Fibroblast of skin of right biceps (primary cell): ENCODE measurements at regions not wholly inside any gene's neighbourhood (a gene's known extent, or its start where the extent isn't known, plus 50 kb on each side); places are given as distances from the start of the nearest gene placed in this dataset.
"Not testable (repeated sequence)": the region's sequence is repeated elsewhere in the genome, so short reads cannot be mapped to it uniquely, and the experiment has no call there.

Experiments
- DNase-seq: peaks from one replicate; pipeline ENCODE4 v3.0.0-alpha.2; 2013

- no peak for DNase-seq
Observed at GRCh38 chr15:72864681-72865080, 81.1 kb upstream of the ADPGK start.

- no peak for DNase-seq
Observed at GRCh38 chr15:72861354-72861910, 77.9 kb upstream of the ADPGK start.

DNA sequence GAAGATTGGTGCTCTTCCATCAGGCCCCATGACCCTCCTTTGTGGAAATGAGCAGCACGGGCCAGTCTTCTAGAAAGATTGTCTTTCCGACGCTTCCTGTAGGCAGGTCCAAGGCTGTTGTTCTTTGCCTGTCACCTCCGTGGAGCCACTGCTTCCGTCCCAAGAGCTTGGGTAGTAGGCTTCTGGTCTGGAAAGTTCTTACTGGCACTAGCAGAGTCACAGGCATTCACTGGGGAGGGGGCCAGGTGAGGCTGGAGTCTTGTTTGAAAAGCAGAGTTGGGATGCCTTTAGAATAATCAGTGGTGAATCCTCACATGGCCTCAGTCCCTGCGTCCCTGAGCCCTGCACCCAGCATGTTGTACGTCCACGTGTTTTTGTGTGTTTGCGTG is 76.2 kb upstream of the ADPGK start:
- no peak for DNase-seq

DNA sequence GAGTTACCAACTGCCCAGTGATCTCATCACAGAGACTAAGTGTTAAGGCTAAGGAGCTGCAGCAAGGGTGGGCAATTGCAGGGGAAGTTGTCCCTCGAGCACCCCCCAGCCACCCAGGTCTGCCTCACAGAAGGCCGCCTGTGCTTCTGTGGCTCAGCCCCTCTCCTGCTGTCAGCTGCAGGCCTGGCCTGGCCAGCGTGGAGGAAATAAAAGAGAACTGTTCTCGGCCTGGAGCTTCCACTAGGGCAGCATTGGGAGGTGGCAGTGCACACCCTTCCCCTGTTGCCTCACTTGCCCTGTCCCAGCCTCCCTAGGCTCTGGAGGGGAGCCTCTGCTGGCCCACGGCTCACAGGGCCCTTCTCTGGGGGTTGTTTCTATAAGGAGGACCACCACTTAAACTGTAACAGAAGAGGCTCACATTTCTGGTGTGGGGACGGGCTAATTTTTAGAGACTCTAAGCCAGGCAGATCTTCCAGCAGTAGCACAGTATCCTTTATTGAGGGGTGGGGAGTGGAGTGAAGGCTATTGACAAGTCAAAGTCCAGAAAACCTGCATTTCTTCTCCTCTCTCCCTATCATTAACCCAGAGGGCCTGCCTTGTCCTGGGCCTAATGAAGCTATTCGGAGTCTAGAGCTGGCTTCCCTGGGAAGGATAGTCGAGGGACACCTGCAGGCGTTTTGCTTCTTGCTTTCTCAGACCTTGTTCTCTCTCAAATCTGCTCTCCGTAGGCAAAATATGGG is 75.6 kb upstream of the ADPGK start:
- no peak for DNase-seq

- no peak for DNase-seq
Observed at GRCh38 chr15:72858205-72858604, 74.6 kb upstream of the ADPGK start.

DNA sequence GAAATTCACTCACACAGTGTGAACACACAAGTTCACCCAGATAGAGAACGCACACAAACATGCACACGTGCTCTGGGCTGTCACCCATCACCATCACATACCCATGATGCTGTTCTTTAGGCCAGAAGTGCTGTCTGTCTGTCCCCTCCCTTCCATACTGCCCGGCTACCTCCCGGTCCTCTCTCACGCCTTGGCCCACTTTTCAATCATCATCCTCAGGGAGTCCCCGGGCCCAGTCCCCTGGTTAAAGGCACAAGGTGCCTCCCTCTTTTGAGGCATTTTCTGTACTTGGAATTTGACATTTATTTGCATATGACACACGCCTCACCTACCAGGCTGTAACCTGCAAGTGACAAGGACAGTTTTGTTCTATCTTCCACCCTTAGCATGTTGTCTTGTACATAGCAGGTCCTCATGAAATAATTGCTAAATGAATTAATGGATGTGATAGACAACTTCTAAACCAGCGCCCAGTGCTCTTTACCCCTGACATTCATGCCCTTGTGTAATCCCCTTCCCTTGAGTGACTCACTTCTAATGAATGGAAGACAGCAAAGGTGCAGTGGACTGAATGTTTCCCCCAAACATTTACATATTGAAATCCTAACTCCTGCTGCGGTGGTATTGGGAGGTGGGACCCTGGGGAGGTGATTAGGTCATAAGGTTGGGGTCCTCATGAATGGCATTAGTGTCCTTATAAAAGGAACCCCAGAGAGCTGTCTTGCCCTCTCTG is 73.9 kb upstream of the ADPGK start:
- no peak for DNase-seq

GRCh38 chr15:72856549-72857040 is 73.0 kb upstream of the ADPGK start:
- no peak for DNase-seq

GRCh38 chr15:72855791-72856190 is 72.2 kb upstream of the ADPGK start:
- DNase-seq = no peak

- no peak for DNase-seq
Observed at GRCh38 chr15:72852273-72852672, 68.7 kb upstream of the ADPGK start.

DNA sequence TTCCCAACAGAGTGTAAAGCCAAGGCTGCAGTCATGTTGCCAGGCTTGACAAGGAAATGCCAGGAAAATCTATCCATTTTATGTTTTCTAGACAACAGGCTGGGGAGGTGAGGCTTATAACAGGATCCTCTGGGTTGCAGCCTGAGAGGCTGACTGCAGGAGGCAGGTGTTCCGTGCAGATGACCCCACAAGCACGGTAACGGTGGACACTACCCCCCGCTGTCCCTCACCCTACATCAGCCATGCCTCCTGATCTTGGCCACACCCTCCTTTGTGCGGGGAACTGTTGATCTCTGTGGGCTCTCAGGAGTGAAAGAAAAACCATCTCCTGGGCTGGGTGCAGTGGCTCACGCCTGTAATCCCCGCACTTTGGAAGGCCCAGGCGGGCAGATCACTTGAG is 68.0 kb upstream of the ADPGK start:
- no peak for DNase-seq

DNA sequence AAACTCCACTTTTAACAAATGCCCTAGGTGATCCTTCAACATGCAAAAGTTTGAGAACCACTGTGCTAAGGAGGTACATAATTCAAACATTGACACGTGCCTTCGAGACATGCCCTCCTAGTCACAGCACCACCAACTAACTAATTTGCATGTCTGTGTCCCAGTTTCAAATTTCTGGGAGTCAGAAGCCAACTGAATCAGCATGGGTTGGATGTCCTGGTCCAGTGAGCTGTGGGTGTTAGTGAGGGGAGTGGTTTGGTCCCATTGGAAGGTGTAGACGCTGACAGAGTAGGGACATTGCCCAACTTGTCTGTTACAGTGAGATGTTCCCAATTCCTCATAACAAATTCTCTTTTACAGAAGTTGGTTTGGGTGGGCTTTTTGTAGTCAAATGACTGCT is 67.3 kb upstream of the ADPGK start:
- no peak for DNase-seq

DNA sequence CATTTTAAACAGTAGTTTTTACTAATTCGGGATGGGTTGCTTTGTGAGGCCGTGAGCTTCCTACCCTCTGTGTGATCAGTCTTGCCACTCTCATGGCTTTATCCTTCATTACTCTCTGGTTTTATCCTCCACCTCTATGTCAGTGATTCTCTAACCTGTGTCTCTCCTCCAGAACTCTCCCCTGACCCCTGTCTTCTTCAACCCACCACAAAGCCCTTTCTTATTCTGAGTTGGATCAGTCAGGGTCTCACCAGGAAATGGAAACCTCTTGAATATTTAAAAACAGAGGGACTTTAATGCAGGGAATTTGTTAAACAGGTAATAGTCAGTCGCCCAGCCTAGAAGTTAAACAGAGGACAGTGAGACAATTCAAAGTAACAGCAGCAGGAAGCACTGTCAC is 64.2 kb upstream of the ADPGK start:
- no peak for DNase-seq

- no peak for DNase-seq
Observed at GRCh38 chr15:72847033-72847432, 63.5 kb upstream of the ADPGK start.

DNA sequence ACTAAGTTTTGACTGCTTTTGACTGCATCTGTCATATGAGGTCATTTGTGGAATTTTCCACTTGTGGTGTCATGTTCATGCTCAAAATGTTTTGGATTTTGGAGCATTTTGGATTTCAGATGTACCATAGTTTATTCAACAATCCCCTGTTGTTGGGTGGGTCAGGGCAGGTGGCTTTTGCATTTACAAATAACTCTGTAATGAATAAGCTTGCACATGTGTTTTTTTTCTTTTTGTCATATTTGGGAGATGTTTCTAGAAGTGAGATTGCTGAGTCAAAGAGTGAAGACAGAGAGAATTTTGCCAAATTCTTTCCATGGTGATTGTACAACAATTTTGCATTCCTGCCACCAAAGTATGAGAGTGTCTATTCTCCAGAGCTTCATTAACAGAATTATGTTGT is 62.4 kb upstream of the ADPGK start:
- peak; percentile 25 for DNase-seq

DNA sequence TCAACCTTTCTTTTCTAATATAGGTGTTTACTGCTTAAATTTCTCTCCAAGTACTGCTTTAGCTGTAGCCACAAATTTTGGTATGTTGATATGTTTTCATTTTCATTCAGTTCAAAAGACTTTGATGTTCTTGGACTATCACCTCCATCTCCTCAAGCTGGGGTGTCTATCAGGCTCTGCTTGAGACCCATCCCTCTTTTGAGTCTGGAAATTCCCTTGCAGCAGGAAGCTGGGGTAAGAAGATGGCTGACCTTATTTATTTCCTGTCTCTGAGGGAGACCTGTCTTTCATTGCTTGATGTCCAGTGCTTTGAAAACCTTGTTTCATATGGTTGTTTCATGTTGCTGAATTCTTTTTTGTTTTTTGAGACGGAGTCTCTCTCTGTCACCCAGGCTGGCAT is 60.5 kb upstream of the ADPGK start:
- no peak for DNase-seq

DNA sequence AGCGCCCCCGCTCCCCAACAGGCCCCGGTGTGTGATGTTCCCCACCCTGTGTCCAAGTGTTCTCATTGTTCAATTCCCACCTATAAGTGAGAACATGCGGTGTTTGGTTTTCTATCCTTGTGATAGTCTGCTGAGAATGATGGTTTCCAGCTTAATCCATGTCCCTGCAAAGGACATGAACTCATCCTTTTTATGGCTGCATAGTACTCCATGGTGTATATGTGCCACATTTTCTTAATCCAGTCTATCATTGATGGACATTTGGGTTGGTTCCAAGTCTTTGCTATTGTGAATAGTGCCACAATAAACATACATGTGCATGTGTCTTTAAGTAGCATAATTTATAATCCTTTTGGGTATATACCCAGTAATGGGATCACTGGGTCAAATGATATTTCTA is 59.8 kb upstream of the ADPGK start:
- DNase-seq = not testable (repeated sequence)

GRCh38 chr15:72840114-72840513 is 56.6 kb upstream of the ADPGK start:
- no peak for DNase-seq

DNA sequence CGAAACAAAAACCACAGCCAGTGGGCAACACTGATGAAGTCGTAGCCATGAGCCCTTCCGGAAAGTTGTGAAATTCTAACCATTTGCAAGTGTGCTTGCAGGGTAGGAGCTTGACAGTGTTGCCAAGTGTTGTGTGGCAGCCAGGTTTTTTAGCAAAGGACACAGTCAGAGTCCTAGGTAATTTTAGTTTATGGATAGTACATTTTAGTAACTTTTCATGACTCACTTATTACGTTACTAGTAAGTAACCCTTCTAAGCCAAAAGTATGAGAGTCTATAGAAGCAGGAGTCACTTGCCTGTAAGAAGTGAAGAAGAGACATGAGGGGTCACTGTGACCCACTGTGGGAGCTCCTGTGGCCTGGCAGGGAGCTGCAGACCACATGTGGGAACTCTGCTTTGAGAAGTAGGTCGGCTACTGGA is 54.8 kb upstream of the ADPGK start:
- DNase-seq = peak; percentile 5

GRCh38 chr15:72836676-72837330 is 53.2 kb upstream of the ADPGK start:
- no peak for DNase-seq

- no peak for DNase-seq
Observed at GRCh38 chr15:72835294-72835890, 51.8 kb upstream of the ADPGK start.

DNA sequence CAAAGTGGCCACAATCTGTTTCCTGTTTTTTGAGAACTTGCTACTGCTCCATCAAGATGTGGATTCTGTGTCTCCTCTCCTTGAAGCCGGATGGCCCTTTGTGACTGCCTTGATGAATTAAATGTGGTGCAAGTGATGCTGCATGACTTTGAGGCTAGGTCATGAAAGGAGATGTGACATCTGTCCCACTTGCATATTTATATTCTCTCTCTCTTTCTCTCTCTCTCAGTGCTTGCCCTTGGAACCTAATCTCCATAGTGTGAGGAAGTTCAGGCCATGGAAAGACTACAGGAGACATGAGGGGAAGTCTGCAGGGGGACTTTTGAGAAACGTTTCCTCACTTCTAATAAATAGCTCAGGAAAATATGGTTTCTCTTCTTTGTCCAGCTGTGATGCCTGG is 50.0 kb upstream of the ADPGK start:
- no peak for DNase-seq
